ENCODE measurements at regions not wholly inside any gene's neighbourhood (a gene's known extent, or its start where the extent isn't known, plus 50 kb on each side); places are given as distances from the start of the nearest gene placed in this dataset.

DNA sequence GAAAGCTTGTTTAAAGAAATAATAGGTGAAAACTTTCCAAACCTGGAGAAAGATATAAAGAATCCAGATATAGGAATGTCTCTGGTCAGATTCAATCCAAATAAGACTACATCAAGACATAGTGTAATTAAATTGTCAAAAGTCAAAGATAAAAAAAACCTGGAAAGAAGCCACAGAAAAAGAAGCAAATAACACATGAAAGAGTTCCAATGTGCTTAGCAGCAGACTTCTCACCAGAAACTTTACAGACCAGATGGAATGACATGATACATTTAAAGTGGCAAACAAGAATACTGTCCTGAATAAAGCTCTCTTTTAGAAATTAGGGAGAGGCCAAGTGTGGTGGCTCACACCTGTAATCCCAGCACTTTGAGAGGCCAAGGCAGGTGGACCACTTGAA, 1039.9 kb downstream of the KCNT2 start:
- peaks cover 0 to 4% of the 10 kb centered on the region in 2 experiments; a peak in 1 of 4 replicates for H3K9me3 ChIP-seq (ENCODE audit: control insufficient read depth in 1 of 2, insufficient read depth in 1 of 2, low read depth in 1 of 2, low read length in 2 of 2)
- no peaks in the 10 kb centered on the region for H4K20me1 ChIP-seq (ENCODE audit: insufficient read depth)
- H3K4me1 ChIP-seq (ENCODE audit: control insufficient read depth in 1 of 2, insufficient read depth in 2 of 2, low read length in 2 of 2): no peaks in the 10 kb centered on the region
- ATAC-seq (no peak), DNase-seq (ENCODE audit: low read depth, low spot score) (no peak)
- H2AFZ ChIP-seq (ENCODE audit: low read depth, low read length, poor library complexity, severe bottlenecking): no peak overlapping the region
- intact Hi-C loops (cut with micrococcal nuclease): no loop called here
- no peaks in the 10 kb centered on the region; the same call in 1 of the 2 replicates for H3K9me2 ChIP-seq (ENCODE audit: insufficient read depth)
- H3K4me2 ChIP-seq (ENCODE audit: low read length): no peak overlapping the region
- no peak overlapping the region for H3K27ac ChIP-seq (ENCODE audit: low read depth, low read length)
- no TSS peak for BruUV-seq (replicated peaks)
- RAD21 ChIA-PET (ENCODE audit: low non-redundant PET in 1 of 2, low total read pairs in 2 of 2, uncharacterized antibody in 2 of 2, unreplicated experiment in 2 of 2): interaction anchor here in 1 of 2 experiments (0.5 kb wide), 1 partner anchor 521 kb away, joined by 3 read pairs; no protein-coding TSS in a partner anchor
- no peak overlapping the region for H3K9ac ChIP-seq (ENCODE audit: low read length)
- CTCF ChIA-PET: no interaction called here
- no peaks in the 10 kb centered on the region for H3K79me2 ChIP-seq (ENCODE audit: insufficient read depth, low read length)
- no peaks in the 10 kb centered on the region for H3K27me3 ChIP-seq (ENCODE audit: insufficient read depth, low read length)
- TF ChIP-seq ZNF274 (IDR thresholded peaks at IDR 0.05; ENCODE audit: low read depth, low read length) (no peak), EGR1 (IDR thresholded peaks at IDR 0.05; ENCODE audit: low read depth) (no peak)
- no peak overlapping the region for H3K4me3 ChIP-seq (replicated peaks in 1 of 2; ENCODE audit: low read depth in 1 of 2, low read length in 2 of 2)
- POLR2A ChIA-PET: no interaction called here
- H3K36me3 ChIP-seq (ENCODE audit: control insufficient read depth in 1 of 2, insufficient read depth in 2 of 2, low read length in 2 of 2): no peaks in the 10 kb centered on the region

DNA sequence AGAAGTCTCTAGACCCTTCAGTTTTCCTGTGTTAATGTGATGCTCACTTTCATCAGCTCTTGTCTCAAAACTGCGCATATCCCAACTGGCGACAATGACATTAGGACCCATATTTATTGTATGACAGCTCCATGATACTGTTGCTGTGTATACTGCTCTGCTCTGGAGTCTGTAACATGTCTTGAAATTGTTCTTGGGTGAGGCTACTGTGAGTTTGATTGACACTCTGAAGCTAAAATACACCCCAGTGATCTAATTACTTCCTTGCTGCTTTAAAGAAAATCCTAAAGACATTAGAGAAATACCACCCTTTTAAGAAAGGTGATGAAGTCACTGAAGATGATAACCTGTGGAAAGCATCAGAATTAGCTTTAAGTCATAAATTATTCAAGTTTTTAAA, 1046.2 kb downstream of the KCNT2 start:
- H3K4me2 ChIP-seq (ENCODE audit: low read length): no peak overlapping the region
- no peaks in the 10 kb centered on the region for H3K9me2 ChIP-seq (ENCODE audit: insufficient read depth)
- no peak for DNase-seq (ENCODE audit: low read depth, low spot score)
- BruUV-seq (replicated peaks): no TSS peak
- H3K27me3 ChIP-seq (ENCODE audit: insufficient read depth, low read length): no peaks in the 10 kb centered on the region
- H2AFZ ChIP-seq (ENCODE audit: low read depth, low read length, poor library complexity, severe bottlenecking): no peak overlapping the region
- H4K20me1 ChIP-seq (ENCODE audit: insufficient read depth): no peaks in the 10 kb centered on the region
- no peak overlapping the region for H3K27ac ChIP-seq (ENCODE audit: low read depth, low read length)
- ChIA-PET RAD21 (ENCODE audit: low non-redundant PET in 1 of 2, low total read pairs in 2 of 2, uncharacterized antibody in 2 of 2, unreplicated experiment in 2 of 2) (no interaction called here), POLR2A (no interaction called here), CTCF (no interaction called here)
- intact Hi-C loops (cut with micrococcal nuclease): no loop called here
- H3K4me1 ChIP-seq (ENCODE audit: control insufficient read depth in 1 of 2, insufficient read depth in 2 of 2, low read length in 2 of 2): no peaks in the 10 kb centered on the region
- ATAC-seq: no peak
- TF ChIP-seq ZFX (IDR thresholded peaks at IDR 0.05) (no peak), EZH2 (IDR thresholded peaks at IDR 0.05) (no peak), POLR2AphosphoS5 (IDR thresholded peaks at IDR 0.05; ENCODE audit: low read depth, low read length) (no peak), SIN3A (IDR thresholded peaks at IDR 0.05; ENCODE audit: low read depth) (no peak), TCF7L2 (IDR thresholded peaks at IDR 0.05; ENCODE audit: borderline replicate concordance, extremely low read depth, insufficient read depth, insufficient read length) (no peak), ELF1 (IDR thresholded peaks at IDR 0.05; ENCODE audit: borderline replicate concordance, low read depth) (no peak), CEBPB (IDR thresholded peaks at IDR 0.05; ENCODE audit: low read depth) (no peak), RAD21 (IDR thresholded peaks at IDR 0.05; ENCODE audit: low read depth) (no peak), CBX3 (IDR thresholded peaks at IDR 0.05; ENCODE audit: low read depth) (no peak), EZH2phosphoT487 (IDR thresholded peaks at IDR 0.05; ENCODE audit: borderline replicate concordance) (no peak)
- TF ChIP-seq, protein P1, sequence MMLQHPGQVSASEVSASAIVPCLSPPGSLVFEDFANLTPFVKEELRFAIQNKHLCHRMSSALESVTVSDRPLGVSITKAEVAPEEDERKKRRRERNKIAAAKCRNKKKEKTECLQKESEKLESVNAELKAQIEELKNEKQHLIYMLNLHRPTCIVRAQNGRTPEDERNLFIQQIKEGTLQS (IDR thresholded peaks at IDR 0.05): no peak
- no peaks in the 10 kb centered on the region for H3K9me3 ChIP-seq (ENCODE audit: control insufficient read depth in 1 of 2, insufficient read depth in 1 of 2, low read depth in 1 of 2, low read length in 2 of 2)
- no peaks in the 10 kb centered on the region for H3K36me3 ChIP-seq (ENCODE audit: control insufficient read depth in 1 of 2, insufficient read depth in 2 of 2, low read length in 2 of 2)
- no peaks in the 10 kb centered on the region for H3K79me2 ChIP-seq (ENCODE audit: insufficient read depth, low read length)
- H3K4me3 ChIP-seq (replicated peaks in 1 of 2; ENCODE audit: low read depth in 1 of 2, low read length in 2 of 2): no peak overlapping the region
- no peak overlapping the region for H3K9ac ChIP-seq (ENCODE audit: low read length)

Measured in HCT116 (cell line).